Caco-2 (cell line): ENCODE measurements at regions not wholly inside any gene's neighbourhood (a gene's known extent, or its start where the extent isn't known, plus 50 kb on each side); places are given as distances from the start of the nearest gene placed in this dataset.

Source experiments
- BruUV-seq: library from RNA; stranded (reverse); fragments of 400-500 nt; replicated peaks from 2 replicates; lab custom pipeline; 2021; lab: Mats Ljungman, UMichigan
- CTCF ChIA-PET: fragments of 300-600 bp; sonication (Branson Sonifier 250); formaldehyde crosslinking; loops from one replicate; lab custom pipeline; 2022; ENCODE audit warnings: antibody characterized with exemption; lab: Charles Lee
- POLR2A ChIA-PET: fragments of 300-600 bp; sonication (Branson Sonifier 250); formaldehyde crosslinking; loops from one replicate; lab custom pipeline; 2022; ENCODE audit warnings: antibody characterized with exemption; lab: Charles Lee
- DNase-seq, 2 experiments: peaks; one replicate each; pipeline versions ENCODE4 v3.0.0 to v3.0.0-alpha.2; 2020 to 2022
- H3K27me3 ChIP-seq: replicated peaks from 2 replicates; pipeline ENCODE4 v1.6.0; 2011; ENCODE audit warnings: low read length; ENCODE audit not compliant: control insufficient read depth, insufficient read depth
- H3K36me3 ChIP-seq: 2 replicates; pipeline ENCODE4 v1.5.1; 2011; ENCODE audit warnings: low read length; ENCODE audit not compliant: control insufficient read depth, insufficient read depth
- H3K4me1 ChIP-seq: fragments of 250-450 bp; sonication (Bioruptor Pico); 2 replicates; pipeline ENCODE4 v1.5.1; 2020; ENCODE audit warnings: mild to moderate bottlenecking
- H3K4me3 ChIP-seq: 2 replicates; pipeline ENCODE4 v1.5.1; 2011; ENCODE audit warnings: low read depth, mild to moderate bottlenecking, control low read depth, low read length
- H3K9me3 ChIP-seq: fragments of 250-450 bp; sonication (Bioruptor Pico); 2 replicates; pipeline ENCODE4 v1.5.1; 2020; ENCODE audit warnings: mild to moderate bottlenecking, moderate library complexity
- H3K27ac Mint-ChIP-seq: one replicate; pipeline ENCODE4 v1.8.0; 2022; ENCODE audit warnings: mixed read lengths; ENCODE audit not compliant: unreplicated experiment
- H3K27me3 Mint-ChIP-seq: one replicate; pipeline ENCODE4 v1.8.0; 2022; ENCODE audit warnings: mixed read lengths; ENCODE audit not compliant: insufficient read depth, unreplicated experiment
- H3K36me3 Mint-ChIP-seq: one replicate; pipeline ENCODE4 v1.8.0; 2022; ENCODE audit warnings: mild to moderate bottlenecking, mixed read lengths; ENCODE audit not compliant: insufficient read depth, unreplicated experiment
- H3K4me1 Mint-ChIP-seq: one replicate; pipeline ENCODE4 v1.8.0; 2022; ENCODE audit warnings: low read depth, mixed read lengths; ENCODE audit not compliant: unreplicated experiment
- H3K4me3 Mint-ChIP-seq: one replicate; pipeline ENCODE4 v1.8.0; 2022; ENCODE audit warnings: mild to moderate bottlenecking, moderate library complexity, mixed read lengths; ENCODE audit not compliant: unreplicated experiment
- H3K9me3 Mint-ChIP-seq: one replicate; pipeline ENCODE4 v1.8.0; 2022; ENCODE audit warnings: mixed read lengths; ENCODE audit not compliant: unreplicated experiment
- intact Hi-C: fragments of 100-400 bp; cut with micrococcal nuclease; formaldehyde crosslinking; loops from one replicate; pipeline ENCODE4 v1.10.0; 2022; ENCODE audit not compliant: unreplicated experiment
- TF ChIP-seq, protein P1 (sequence below), 2 experiments: fragments of 200-600 bp in 1 of 2; IDR thresholded peaks; 1 replicate in 1 of 2; 2 replicates in 1 of 2; pipeline versions ENCODE4 v1.5.1 to v1.8.0; 2011 to 2022; ENCODE audit warnings: antibody characterized with exemption in 1 of 2, control low read depth in 1 of 2, inconsistent platforms in 1 of 2, low read depth in 1 of 2, low read length in 1 of 2, mild to moderate bottlenecking in 1 of 2, moderate library complexity in 1 of 2; ENCODE audit not compliant: insufficient read depth in 1 of 2, severe bottlenecking in 1 of 2, unreplicated experiment in 1 of 2

DNA sequence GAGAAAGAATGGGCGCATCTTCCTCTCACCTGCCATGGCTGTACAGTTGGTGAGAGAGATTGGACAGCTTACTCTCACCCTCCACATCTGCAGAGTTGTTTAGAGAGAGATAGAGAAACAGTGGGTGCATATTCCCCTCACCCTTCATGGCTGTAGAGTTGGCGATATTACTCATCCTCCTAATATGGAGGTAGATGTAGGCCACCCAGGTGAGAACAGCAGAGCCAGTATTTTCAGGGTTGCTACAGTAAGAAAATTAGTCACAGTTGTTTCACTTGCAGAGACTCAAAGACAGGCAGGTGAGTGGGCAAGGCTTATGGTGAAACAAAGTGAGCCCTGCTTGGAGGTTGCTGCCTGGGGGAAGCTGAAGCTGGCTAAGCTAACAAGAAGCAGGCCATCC lies 65.0 kb upstream of the PFKP start:
- intact Hi-C loops, result no loop called here
- Mint-ChIP-seq H3K4me3 (no peak overlapping the region), H3K27ac (no peak overlapping the region), H3K36me3 (no peaks in the 10 kb centered on the region), H3K4me1 (peaks cover 20% of the 10 kb centered on the region), H3K9me3 (peaks cover 21% of the 10 kb centered on the region), H3K27me3 (no peaks in the 10 kb centered on the region)
- Histone ChIP-seq H3K36me3 (no peaks in the 10 kb centered on the region), H3K27me3 (no peaks in the 10 kb centered on the region), H3K4me1 (peaks cover 20% of the 10 kb centered on the region), H3K4me3 (no peak overlapping the region), H3K9me3 (no peaks in the 10 kb centered on the region)
- TF ChIP-seq, protein P1, sequence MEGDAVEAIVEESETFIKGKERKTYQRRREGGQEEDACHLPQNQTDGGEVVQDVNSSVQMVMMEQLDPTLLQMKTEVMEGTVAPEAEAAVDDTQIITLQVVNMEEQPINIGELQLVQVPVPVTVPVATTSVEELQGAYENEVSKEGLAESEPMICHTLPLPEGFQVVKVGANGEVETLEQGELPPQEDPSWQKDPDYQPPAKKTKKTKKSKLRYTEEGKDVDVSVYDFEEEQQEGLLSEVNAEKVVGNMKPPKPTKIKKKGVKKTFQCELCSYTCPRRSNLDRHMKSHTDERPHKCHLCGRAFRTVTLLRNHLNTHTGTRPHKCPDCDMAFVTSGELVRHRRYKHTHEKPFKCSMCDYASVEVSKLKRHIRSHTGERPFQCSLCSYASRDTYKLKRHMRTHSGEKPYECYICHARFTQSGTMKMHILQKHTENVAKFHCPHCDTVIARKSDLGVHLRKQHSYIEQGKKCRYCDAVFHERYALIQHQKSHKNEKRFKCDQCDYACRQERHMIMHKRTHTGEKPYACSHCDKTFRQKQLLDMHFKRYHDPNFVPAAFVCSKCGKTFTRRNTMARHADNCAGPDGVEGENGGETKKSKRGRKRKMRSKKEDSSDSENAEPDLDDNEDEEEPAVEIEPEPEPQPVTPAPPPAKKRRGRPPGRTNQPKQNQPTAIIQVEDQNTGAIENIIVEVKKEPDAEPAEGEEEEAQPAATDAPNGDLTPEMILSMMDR (IDR thresholded peaks at IDR 0.05; ENCODE audit: insufficient read depth in 1 of 2, low read depth in 1 of 2, low read length in 1 of 2, severe bottlenecking in 1 of 2, unreplicated experiment in 1 of 2), result no peak
- BruUV-seq, result no TSS peak
- POLR2A ChIA-PET, result no interaction called here
- CTCF ChIA-PET, result no interaction called here
- no peak for DNase-seq

DNA sequence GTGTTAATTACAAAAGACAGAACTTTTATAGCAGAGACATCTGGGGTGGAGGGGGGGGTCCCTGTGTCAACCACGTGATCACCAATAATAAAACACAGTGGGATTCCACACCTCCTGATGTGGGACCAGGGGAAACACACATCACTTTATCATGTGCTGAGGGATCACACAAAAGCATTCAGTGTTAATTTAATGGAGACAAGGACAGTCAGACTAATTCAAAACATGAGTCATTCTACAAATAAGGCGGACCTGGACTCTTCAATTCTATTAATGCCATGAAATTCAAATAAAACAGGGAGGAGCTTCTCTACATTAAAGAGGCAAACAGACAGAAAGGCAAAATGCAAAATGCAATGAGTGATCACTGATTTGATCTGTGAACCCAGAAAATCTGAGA lies 67.3 kb upstream of the PFKP start:
- no peaks in the 10 kb centered on the region for H3K27me3 ChIP-seq
- Mint-ChIP-seq H3K27me3 (no peaks in the 10 kb centered on the region), H3K4me1 (peaks cover 20% of the 10 kb centered on the region), H3K9me3 (peaks cover 21% of the 10 kb centered on the region), H3K36me3 (no peaks in the 10 kb centered on the region), H3K27ac (peak overlapping the region; percentile 33), H3K4me3 (no peak overlapping the region)
- no peaks in the 10 kb centered on the region for H3K36me3 ChIP-seq
- ChIA-PET POLR2A (no interaction called here), CTCF (no interaction called here)
- H3K4me1 ChIP-seq, result peaks cover 20% of the 10 kb centered on the region
- TF ChIP-seq, protein P1 (IDR thresholded peaks at IDR 0.05; ENCODE audit: insufficient read depth in 1 of 2, low read depth in 1 of 2, low read length in 1 of 2, severe bottlenecking in 1 of 2, unreplicated experiment in 1 of 2), result no peak
- intact Hi-C loops, result no loop called here
- no peaks in the 10 kb centered on the region for H3K9me3 ChIP-seq
- DNase-seq, result no peak
- no TSS peak for BruUV-seq
- no peak overlapping the region for H3K4me3 ChIP-seq

DNA sequence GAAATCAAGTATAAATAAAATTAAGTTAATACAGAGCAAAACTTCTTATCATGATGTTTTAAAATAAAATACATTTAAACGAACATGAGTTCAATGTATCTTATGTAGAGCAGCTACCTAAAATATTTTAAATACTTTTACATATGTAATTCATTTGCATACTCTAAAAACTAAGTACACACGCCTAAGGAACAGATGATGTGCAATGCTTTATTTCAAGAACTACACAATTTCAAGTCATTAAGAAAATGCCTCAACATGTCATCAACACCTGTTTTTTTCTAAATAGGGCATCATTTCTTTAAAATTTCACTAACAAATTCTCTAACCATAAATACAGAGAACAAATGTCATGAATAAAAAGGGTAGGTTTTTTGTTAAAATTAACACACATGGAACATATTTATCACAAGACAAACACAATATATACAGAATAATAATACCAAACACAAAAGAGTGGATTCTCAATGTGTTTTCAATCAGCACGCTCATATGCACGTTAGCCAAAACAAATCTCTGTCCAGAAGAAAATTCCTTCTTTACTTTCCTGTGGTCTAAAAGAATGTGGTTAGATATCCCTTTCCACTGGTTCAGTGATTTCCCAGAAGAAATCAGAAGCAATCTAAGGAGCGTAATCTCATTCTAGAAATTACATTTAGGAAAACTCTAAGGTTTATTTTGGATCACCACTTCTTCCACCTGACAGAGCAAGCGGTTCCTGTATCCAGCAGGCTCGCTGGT lies 73.0 kb upstream of the PFKP start:
- no peaks in the 10 kb centered on the region for H3K4me1 Mint-ChIP-seq

More for the DNA sequence above, 73.0 kb upstream of the PFKP start:
- Histone ChIP-seq H3K9me3 (no peaks in the 10 kb centered on the region), H3K27me3 (no peaks in the 10 kb centered on the region), H3K4me1 (no peaks in the 10 kb centered on the region), H3K36me3 (no peaks in the 10 kb centered on the region), H3K4me3 (no peak overlapping the region)
- TF ChIP-seq, protein P1 (IDR thresholded peaks at IDR 0.05; ENCODE audit: insufficient read depth in 1 of 2, low read depth in 1 of 2, low read length in 1 of 2, severe bottlenecking in 1 of 2, unreplicated experiment in 1 of 2), result no peak
- Mint-ChIP-seq H3K36me3 (no peaks in the 10 kb centered on the region), H3K9me3 (no peaks in the 10 kb centered on the region), H3K27ac (no peak overlapping the region), H3K4me3 (no peak overlapping the region), H3K27me3 (no peaks in the 10 kb centered on the region)
- DNase-seq, result no peak
- ChIA-PET POLR2A (no interaction called here), CTCF (interaction anchor here (0.6 to 0.9 kb wide), 2 partner anchors 49 to 80 kb away, joined by 3 to 6 read pairs; no protein-coding TSS in a partner anchor)
- no TSS peak for BruUV-seq
- intact Hi-C loops, result no loop called here
